ENCODE measurements at regions not wholly inside any gene's neighbourhood (a gene's known extent, or its start where the extent isn't known, plus 50 kb on each side); places are given as distances from the start of the nearest gene placed in this dataset.

DNA sequence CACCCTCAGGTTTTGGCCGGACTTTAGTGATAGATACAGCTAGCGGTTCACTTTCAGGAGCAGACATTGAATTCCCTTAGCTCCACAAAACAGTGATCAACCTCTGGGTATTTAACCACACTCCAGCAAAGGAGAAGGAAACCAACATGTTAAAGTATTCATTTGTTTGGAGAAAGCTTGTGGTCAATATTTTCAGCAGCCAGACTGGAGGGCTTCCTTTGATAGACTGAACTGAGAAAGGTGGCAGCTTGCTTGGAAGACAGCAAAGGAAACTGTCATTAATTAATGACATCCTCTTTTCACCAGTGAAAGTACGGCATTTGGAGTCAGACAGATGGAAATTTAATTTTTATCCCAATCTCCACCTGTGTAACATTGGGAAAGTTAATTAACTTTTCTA, 289.1 kb upstream of the CLNK start:
- DNase-seq: no peak

GRCh38 chr4:10971800-10972401, 287.3 kb upstream of the CLNK start:
- no peak for DNase-seq

DNA sequence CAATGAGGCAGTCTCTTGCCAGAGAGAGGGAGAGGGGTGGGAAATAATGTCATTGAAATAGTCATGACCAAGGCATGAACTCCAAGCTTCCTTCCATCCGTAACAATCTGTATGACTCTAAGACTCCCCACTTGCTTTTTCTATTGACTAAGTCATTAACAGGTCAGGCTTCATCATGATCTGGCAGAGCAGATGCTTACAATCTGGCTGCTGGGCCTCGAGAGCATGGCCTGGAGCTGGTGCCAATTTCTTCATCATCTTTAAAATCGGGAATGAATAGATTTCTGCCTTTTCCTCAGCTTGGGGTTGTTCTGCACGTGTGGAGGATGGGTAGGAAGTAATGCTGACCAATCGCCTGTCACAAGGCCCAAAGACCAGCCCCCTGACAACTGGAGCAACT, 280.6 kb upstream of the CLNK start:
- DNase-seq: no peak

DNA sequence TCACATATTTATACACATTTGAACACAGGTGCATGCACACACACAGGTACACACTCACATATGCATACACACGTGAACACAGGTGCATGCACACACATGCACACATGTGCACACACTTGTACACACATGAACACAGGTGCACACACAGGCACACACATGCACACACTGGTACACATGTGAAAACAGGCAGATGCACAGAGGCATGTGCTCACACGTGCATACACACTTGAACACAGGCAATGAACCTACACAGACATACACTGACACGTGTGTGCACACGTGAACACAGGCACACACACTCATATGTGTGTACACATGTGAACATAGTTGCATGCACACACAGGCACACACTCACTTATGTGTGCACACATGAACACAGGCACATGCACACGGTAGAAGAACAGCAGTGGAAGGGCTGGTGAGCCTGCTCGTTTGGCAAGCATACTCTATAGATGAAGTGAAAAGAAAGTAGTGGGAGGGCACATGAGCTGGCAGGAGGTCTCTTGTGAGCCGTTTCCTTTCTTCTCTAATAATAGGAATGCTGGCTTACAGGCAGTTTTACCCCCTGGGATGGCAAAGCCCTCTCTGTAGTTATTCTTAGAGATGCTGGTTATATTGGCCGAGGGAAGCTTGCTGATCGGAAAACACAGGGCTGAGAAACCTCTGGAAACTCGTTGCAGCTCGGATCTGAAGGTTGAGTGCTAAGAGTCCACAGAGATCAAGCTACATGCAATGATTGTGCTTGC, 279.6 kb upstream of the CLNK start:
- no peak for DNase-seq

GRCh38 chr4:10963241-10963640, 278.7 kb upstream of the CLNK start:
- DNase-seq: no peak

- DNase-seq: no peak
These were observed 277.7 kb upstream of the CLNK start for GRCh38 chr4:10962246-10962645.

DNA sequence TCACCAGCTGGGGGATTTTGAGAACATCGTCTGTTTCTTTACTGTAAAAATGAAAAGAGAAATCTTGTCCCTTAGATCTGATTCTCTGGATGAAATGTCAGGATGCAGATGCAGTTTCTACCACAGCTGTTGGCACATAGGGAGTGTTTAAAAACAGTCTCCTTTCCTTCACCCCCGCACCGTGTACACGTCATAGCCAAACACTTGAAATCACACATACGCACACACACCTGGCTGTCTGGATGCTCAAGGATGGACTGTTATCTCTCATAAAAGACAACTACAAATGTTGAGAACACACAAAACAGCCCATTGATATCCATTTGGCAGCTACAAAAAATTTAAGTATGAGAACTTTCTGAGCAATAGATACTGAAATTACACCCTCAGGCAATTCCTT, 275.8 kb upstream of the CLNK start:
- no peak for DNase-seq

GRCh38 chr4:10959586-10959985, 275.0 kb upstream of the CLNK start:
- no peak for DNase-seq

GRCh38 chr4:10958226-10958856, 273.8 kb upstream of the CLNK start:
- no peak for DNase-seq

DNA sequence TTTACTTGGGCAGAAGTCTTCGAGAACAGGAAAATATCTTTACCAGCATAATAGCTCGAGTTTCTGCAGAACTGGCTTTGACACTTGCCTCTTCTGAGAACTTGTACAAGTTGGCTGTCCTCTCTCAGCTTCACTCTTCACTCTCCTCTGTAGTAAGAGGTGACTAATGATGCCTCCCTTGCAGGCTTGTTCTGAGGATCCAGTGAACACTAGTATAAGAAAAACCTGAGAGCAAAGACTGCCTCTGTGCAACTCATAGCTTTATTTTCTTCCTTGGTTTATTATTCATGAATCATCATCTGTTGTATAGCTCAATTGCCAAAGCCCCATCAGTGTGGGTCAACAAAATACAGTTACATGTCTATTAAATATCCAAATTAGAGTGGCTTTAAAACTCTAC, 266.7 kb upstream of the CLNK start:
- no peak for DNase-seq

DNA sequence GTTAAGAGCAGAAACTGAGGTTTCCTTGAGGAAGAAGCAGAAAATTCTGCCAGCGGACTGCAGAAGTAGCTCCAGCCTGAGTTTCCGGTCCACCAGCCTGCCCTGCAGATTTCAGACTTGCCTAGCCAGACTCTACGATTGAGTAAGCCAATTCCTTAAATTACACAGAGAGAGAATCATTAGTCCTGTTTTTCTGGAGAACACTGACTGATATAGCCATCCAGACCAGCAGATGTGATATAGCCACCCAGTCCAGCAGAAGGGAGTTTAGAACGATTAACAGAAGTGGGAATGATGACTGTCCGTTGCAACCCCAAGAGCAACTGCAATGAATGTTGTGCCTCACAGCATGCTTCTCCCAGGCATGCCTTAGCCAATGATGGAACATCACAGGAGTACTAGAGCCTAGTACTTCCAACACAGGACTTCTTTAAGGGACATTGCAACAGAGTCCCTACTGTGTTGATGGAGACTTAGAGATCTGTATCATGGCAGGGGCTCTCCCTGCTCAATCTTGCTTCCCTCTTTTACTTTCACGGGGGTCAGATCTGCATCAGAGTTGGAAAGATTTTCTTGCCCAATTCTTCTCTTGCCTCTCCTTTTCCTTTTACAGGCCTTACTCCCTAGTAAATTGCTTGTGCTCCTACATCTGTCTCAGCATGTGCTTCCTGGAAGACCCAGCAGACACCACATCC, 264.6 kb upstream of the CLNK start:
- no peak for DNase-seq

- no peak for DNase-seq
These were observed 263.3 kb upstream of the CLNK start for GRCh38 chr4:10947898-10948297.

GRCh38 chr4:10944321-10944720, 259.8 kb upstream of the CLNK start:
- no peak for DNase-seq

DNA sequence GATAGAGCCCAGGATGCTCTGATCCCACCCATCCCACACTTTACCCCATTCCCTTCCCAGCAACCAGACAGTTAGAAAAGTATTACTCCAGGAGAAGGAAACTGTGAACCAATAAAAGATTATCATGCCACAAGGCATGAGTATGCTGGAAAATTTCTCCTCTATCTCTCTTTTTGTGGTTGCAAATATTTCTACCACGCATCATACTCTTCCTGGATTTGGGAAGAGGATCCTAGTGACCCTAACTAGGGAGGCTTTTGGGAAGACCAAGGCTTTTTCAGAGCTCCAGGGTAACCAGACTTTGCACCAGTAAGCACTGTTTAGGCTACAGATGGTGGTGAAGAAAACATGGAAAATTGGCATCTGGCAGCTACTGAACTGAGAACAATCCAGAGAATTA, 257.6 kb upstream of the CLNK start:
- no peak for DNase-seq

DNA sequence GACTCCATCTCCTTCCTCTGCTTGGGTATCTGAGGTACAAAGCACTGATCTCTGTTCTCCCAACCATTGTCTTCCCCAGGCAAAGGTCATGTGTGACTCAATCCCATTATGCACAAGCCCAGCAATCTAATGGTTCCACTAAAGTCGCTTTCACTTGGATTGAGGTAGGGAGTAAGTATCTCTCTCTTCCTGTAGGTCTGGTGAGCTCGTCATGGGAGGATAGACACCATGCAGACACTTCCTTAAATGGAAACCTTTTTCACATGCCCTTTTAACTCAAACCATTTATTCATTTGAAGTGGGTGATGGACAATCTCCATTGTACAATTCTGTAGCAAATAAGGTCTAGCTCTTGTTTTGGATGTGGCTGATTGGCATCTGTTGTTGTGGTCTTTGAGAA, 245.2 kb upstream of the CLNK start:
- no peak for DNase-seq

DNA sequence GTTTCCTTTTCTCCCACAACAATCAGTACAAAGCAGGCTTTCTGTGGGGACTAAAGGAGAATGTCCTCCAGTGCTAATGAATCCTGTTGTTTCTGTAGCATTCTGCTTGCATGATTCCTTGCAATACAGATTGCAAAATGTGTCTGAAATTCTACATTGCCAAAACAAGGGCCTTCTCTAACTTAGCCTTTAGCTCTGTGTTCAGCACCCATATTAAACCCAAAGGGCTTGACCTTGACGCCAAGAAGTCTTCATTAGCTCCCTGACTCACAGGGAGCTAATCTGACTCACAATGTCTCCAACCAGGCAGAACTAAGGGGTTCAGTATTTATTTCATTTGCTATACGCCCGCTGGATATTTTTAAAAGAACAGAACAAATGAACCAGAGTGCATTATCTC, 241.4 kb upstream of the CLNK start:
- no peak for DNase-seq

- no peak for DNase-seq
These were observed 239.7 kb upstream of the CLNK start for GRCh38 chr4:10924274-10924673.

- DNase-seq: no peak
These were observed 233.0 kb upstream of the CLNK start for GRCh38 chr4:10917566-10917965.

- DNase-seq: no peak
These were observed 213.5 kb upstream of the CLNK start for GRCh38 chr4:10898072-10898471.

GRCh38 chr4:10897076-10897475, 212.5 kb upstream of the CLNK start:
- DNase-seq: no peak

GRCh38 chr4:10893395-10893794, 208.8 kb upstream of the CLNK start:
- no peak for DNase-seq

GRCh38 chr4:10891866-10892265, 207.3 kb upstream of the CLNK start:
- no peak for DNase-seq

DNA sequence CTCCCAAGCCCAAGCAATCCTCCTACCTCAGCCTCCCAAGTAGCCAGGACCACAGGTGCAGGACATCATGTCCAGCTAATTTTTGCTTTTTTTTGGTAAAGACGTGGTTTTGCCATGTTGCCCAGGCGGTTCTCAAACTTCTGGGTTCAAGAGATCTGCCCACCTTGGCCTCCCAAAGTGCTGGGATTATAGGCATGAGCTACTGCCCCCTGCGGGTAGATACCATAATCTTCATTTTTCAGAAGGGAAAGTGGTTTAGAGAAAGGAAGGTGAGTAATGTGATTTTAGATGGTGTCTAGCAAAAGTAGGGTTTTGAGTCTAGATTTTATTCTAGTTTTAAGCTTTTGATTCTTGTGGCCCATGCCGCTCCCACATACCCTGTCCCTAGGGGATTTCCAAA, 205.3 kb upstream of the CLNK start:
- DNase-seq: no peak
